Endothelial cell of umbilical vein (primary cell): ENCODE measurements at regions not wholly inside any gene's neighbourhood (a gene's known extent, or its start where the extent isn't known, plus 50 kb on each side); places are given as distances from the start of the nearest gene placed in this dataset.

Source experiments
- BruUV-seq: library from RNA; stranded (reverse); fragments of 400-500 nt; replicated peaks from 2 replicates; lab custom pipeline; 2021; lab: Mats Ljungman, UMichigan
- CTCF ChIA-PET: fragments of 300-600, 350-600 bp; sonication (Branson Sonifier 250); formaldehyde crosslinking; loops from one replicate; lab custom pipeline; 2021; ENCODE audit warnings: antibody characterized with exemption, inconsistent platforms; lab: Charles Lee
- POLR2A ChIA-PET: fragments of 300-600, 350-600 bp; sonication (Branson Sonifier 250); formaldehyde crosslinking; loops from one replicate; lab custom pipeline; 2021; ENCODE audit warnings: antibody characterized with exemption, inconsistent platforms; lab: Charles Lee
- DNase-seq: peaks from one replicate; pipeline ENCODE4 v3.0.0-alpha.2; 2011; ENCODE audit warnings: low read depth, low spot score
- FAIRE-seq: peaks from 2 replicates; lab custom pipeline; 2011; peaks lifted over from hg19 to GRCh38; lab: Jason Lieb, UNC
- H2AFZ ChIP-seq: 2 replicates; pipeline ENCODE4 v1.6.0; 2012; ENCODE audit warnings: low read depth, low read length, control low read depth, inconsistent platforms
- H3K27ac ChIP-seq: 2 replicates; pipeline ENCODE4 v1.5.1; 2011; ENCODE audit warnings: low read depth, mild to moderate bottlenecking, control low read depth, low read length, moderate library complexity; ENCODE audit not compliant: insufficient read depth
- H3K27me3 ChIP-seq, 2 experiments: 2 replicates each; pipeline versions ENCODE4 v1.6.0 to v1.6.1; 2011; ENCODE audit warnings: low read length in 2 of 2, mixed read lengths in 1 of 2; ENCODE audit not compliant: control insufficient read depth in 2 of 2, insufficient read depth in 2 of 2
- H3K36me3 ChIP-seq, 2 experiments: 2 replicates in 1 of 2; 3 replicates in 1 of 2; pipeline ENCODE4 v1.5.1; 2011; ENCODE audit warnings: low read length in 2 of 2, mild to moderate bottlenecking in 1 of 2, moderate library complexity in 1 of 2; ENCODE audit not compliant: control insufficient read depth in 2 of 2, insufficient read depth in 2 of 2; ENCODE audit errors: extremely low read depth in 1 of 2
- H3K4me1 ChIP-seq: 3 replicates; pipeline ENCODE4 v1.5.1; 2011; ENCODE audit warnings: mild to moderate bottlenecking, low read length; ENCODE audit not compliant: control insufficient read depth, insufficient read depth; ENCODE audit errors: extremely low read depth
- H3K4me2 ChIP-seq: 2 replicates; pipeline ENCODE4 v1.6.1; 2011; ENCODE audit warnings: low read length, control low read depth, mixed read lengths; ENCODE audit not compliant: insufficient read depth
- H3K4me3 ChIP-seq, 3 experiments: fragments of 200-600 bp in 1 of 3; sonication (generic), shearing (Covaris generic) in 1 of 3; replicated peaks in 1 of 3; 2 replicates each; pipeline ENCODE4 v1.5.1; 2011 to 2016; ENCODE audit warnings: control low read depth in 3 of 3, low read length in 3 of 3, mild to moderate bottlenecking in 2 of 3, inconsistent platforms in 1 of 3, low read depth in 1 of 3, moderate library complexity in 1 of 3; ENCODE audit not compliant: insufficient read depth in 1 of 3
- H3K79me2 ChIP-seq: 2 replicates; pipeline ENCODE4 v1.6.0; 2012; ENCODE audit warnings: low read length, inconsistent platforms; ENCODE audit not compliant: control insufficient read depth, insufficient read depth
- H3K9ac ChIP-seq: replicated peaks from 2 replicates; pipeline ENCODE3; 2011; ENCODE audit warnings: low read length, control low read depth; ENCODE audit not compliant: insufficient read depth; ENCODE audit errors: extremely low read depth
- H3K9me1 ChIP-seq: replicated peaks from 3 replicates; pipeline ENCODE4 v1.6.0; 2011; ENCODE audit warnings: mild to moderate bottlenecking, low read length; ENCODE audit not compliant: control insufficient read depth, insufficient read depth; ENCODE audit errors: extremely low read depth
- H3K9me3 ChIP-seq: replicated peaks from 2 replicates; pipeline ENCODE4 v1.5.1; 2012; ENCODE audit warnings: low read length, inconsistent platforms; ENCODE audit not compliant: control insufficient read depth, insufficient read depth
- H4K20me1 ChIP-seq: replicated peaks from 2 replicates; pipeline ENCODE3; 2011; ENCODE audit warnings: mild to moderate bottlenecking, low read length; ENCODE audit not compliant: control insufficient read depth, insufficient read depth; ENCODE audit errors: extremely low read depth
- CTCF ChIP-seq, 2 donors: IDR thresholded peaks; 1 replicate in 1 of 2; 2 replicates in 1 of 2; pipeline ENCODE4 v1.5.1; 2011; ENCODE audit warnings: low read length in 2 of 2, mild to moderate bottlenecking in 2 of 2, moderate library complexity in 2 of 2, control low read depth in 1 of 2, inconsistent platforms in 1 of 2, low read depth in 1 of 2; ENCODE audit not compliant: insufficient read depth in 1 of 2; ENCODE audit errors: extremely low read depth in 1 of 2
- EZH2 ChIP-seq: IDR thresholded peaks from 2 replicates; pipeline ENCODE4 v1.6.1; 2012; ENCODE audit warnings: borderline replicate concordance, low read depth, mild to moderate bottlenecking, moderate library complexity, low read length, inconsistent platforms; ENCODE audit not compliant: severe bottlenecking
- GATA2 ChIP-seq: IDR thresholded peaks from 2 replicates; pipeline ENCODE4 v1.7.0; 2011; ENCODE audit warnings: low read depth, mild to moderate bottlenecking, moderate library complexity, mixed read lengths, low read length; ENCODE audit not compliant: insufficient read length, insufficient read depth
- JUN ChIP-seq: IDR thresholded peaks from 2 replicates; pipeline ENCODE4 v1.6.1; 2011; ENCODE audit warnings: borderline replicate concordance, low read depth; ENCODE audit not compliant: insufficient read length, insufficient read depth
- MAX ChIP-seq: IDR thresholded peaks from 2 replicates; pipeline ENCODE4 v1.6.1; 2011; ENCODE audit not compliant: insufficient read depth, insufficient read length
- MYC ChIP-seq: IDR thresholded peaks from one replicate; pipeline ENCODE4 v1.6.1; 2011; ENCODE audit warnings: mild to moderate bottlenecking, low read depth, low read length
- POLR2A ChIP-seq: IDR thresholded peaks from 2 replicates; pipeline ENCODE4 v1.6.1; 2012; ENCODE audit warnings: low read depth, mild to moderate bottlenecking, control low read depth, low read length
- POLR2AphosphoS5 ChIP-seq: IDR thresholded peaks from 2 replicates; pipeline ENCODE4 v1.6.1; 2012; ENCODE audit warnings: low read depth, mild to moderate bottlenecking, control low read depth, low read length, moderate library complexity; ENCODE audit not compliant: insufficient read depth
- dilution Hi-C: fragments of 300-500 bp; cut with MboI; formaldehyde crosslinking; loops from one replicate; pipeline ENCODE4 v1.15.0; 2019; ENCODE audit warnings: low sequenced_read_pairs; ENCODE audit not compliant: extremely low pct_ligation_motif_present
- intact Hi-C: fragments of 100-400 bp; cut with micrococcal nuclease; formaldehyde crosslinking; loops from one replicate; pipeline ENCODE4 v1.10.0; 2022

- H3K9me1 ChIP-seq = no peaks in the 10 kb centered on the region
- peaks cover 2% of the 10 kb centered on the region for H3K9me3 ChIP-seq
- H4K20me1 ChIP-seq = no peaks in the 10 kb centered on the region
- H3K27ac ChIP-seq = no peak overlapping the region
- no peaks in the 10 kb centered on the region for H3K27me3 ChIP-seq
- no peak overlapping the region for H3K4me2 ChIP-seq
- intact Hi-C loops = no loop called here
- H3K79me2 ChIP-seq = no peaks in the 10 kb centered on the region
- H3K4me3 ChIP-seq = no peak overlapping the region
- H3K9ac ChIP-seq = no peak overlapping the region
- TF ChIP-seq POLR2AphosphoS5 (no peak), POLR2A (no peak), JUN (no peak), GATA2 (no peak), MAX (no peak), CTCF (IDR thresholded peaks at IDR 0.05; ENCODE audit: extremely low read depth in 1 of 2, insufficient read depth in 1 of 2, low read depth in 1 of 2, low read length in 2 of 2) (no peak), MYC (no peak), EZH2 (no peak)
- H3K36me3 ChIP-seq = no peaks in the 10 kb centered on the region
- ChIA-PET POLR2A (no interaction called here), CTCF (no interaction called here)
- H2AFZ ChIP-seq = no peak overlapping the region
- no peak for DNase-seq
- FAIRE-seq = no peak
- H3K4me1 ChIP-seq = no peaks in the 10 kb centered on the region
- no TSS peak for BruUV-seq
- dilution Hi-C loops = no loop called here
Observed at GRCh38 chr3:18061737-18062656, 319.6 kb upstream of the TBC1D5 start.
